Parathyroid adenoma (tissue), 2 donors: ENCODE measurements at regions not wholly inside any gene's neighbourhood (a gene's known extent, or its start where the extent isn't known, plus 50 kb on each side); places are given as distances from the start of the nearest gene placed in this dataset.
A peak's percentile ranks its signal among the peaks of the same experiment; 100 is the strongest.

ENCODE experiments used
- H2AFZ ChIP-seq: fragments of 300-600 bp; sonication (generic); one replicate; pipeline ENCODE4 v1.7.0; 2017; ENCODE audit warnings: antibody characterized with exemption, mild to moderate bottlenecking
- H3K27ac ChIP-seq: fragments of 300-600 bp; sonication (generic); one replicate; pipeline ENCODE4 v1.7.0; 2017
- H3K27me3 ChIP-seq: fragments of 300-600 bp; sonication (generic); one replicate; pipeline ENCODE4 v1.7.0; 2017; ENCODE audit warnings: low read length; ENCODE audit not compliant: control insufficient read depth, insufficient read depth
- H3K36me3 ChIP-seq: fragments of 300-600 bp; sonication (generic); one replicate; pipeline ENCODE4 v1.7.0; 2017; ENCODE audit warnings: low read length; ENCODE audit not compliant: control insufficient read depth, insufficient read depth
- H3K4me1 ChIP-seq: fragments of 300-600 bp; sonication (generic); one replicate; pipeline ENCODE4 v1.7.0; 2017; ENCODE audit warnings: control low read depth
- H3K4me2 ChIP-seq: fragments of 300-600 bp; sonication (generic); one replicate; pipeline ENCODE4 v1.7.0; 2017; ENCODE audit warnings: low read length
- H3K4me3 ChIP-seq: fragments of 300-600 bp; sonication (generic); one replicate; pipeline ENCODE4 v1.7.0; 2017; ENCODE audit warnings: low read depth, low read length
- H3K79me2 ChIP-seq: fragments of 300-600 bp; sonication (generic); one replicate; pipeline ENCODE4 v1.7.0; 2017; ENCODE audit warnings: control low read depth
- H3K9ac ChIP-seq: fragments of 300-600 bp; sonication (generic); one replicate; pipeline ENCODE4 v1.7.0; 2017; ENCODE audit warnings: mild to moderate bottlenecking
- H3K9me3 ChIP-seq: fragments of 300-600 bp; sonication (generic); one replicate; pipeline ENCODE4 v1.7.0; 2017; ENCODE audit warnings: low read length; ENCODE audit not compliant: control insufficient read depth
- TF ChIP-seq, protein P1 (sequence below): fragments of 300-600 bp; sonication (generic); IDR thresholded peaks from one replicate; pipeline ENCODE4 v1.7.0; 2017; ENCODE audit warnings: antibody characterized with exemption, mild to moderate bottlenecking
- donor health status: primary hyperparathyroidism.

DNA sequence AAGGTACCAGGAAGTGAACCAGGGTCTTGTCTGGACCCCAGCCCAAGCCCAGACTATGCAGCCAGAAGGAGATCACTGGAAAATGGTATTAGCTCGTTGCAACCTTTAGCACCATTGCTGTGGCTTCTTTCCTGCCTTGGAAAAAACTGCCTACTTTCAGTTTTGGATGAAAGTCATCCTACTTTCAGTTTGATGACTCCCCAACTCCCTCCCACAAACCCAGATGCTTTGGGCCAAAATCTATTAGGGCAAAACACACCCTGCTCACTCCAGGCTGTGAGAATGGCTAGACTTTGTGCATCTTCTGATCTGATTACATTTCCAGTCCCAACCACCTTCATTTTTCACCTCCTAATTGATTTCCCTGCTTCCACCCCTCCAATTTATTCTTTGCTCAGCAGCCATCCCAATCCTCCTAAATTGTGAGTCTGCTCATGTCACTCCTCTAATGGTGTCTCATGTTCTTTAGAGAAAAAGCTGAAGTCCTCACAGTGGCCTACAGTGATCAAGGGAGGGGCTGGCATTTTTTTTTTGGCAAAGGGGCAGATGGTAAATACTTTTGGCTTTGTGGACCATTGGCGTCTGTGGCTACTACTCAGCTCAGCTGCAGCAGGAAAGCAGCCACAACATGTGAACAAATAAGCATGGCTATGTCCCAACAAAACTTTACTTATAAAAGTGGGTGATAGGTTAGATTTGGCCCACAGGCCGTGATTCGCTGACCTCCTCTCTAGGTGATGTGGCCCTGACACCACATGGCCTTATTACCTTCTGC, 368.7 kb downstream of the SLC4A3 start:
- Histone ChIP-seq H3K27ac (no peak overlapping the region), H3K4me2 (no peak overlapping the region), H3K79me2 (no peaks in the 10 kb centered on the region), H3K27me3 (no peaks in the 10 kb centered on the region), H3K4me3 (no peak overlapping the region), H2AFZ (no peak overlapping the region), H3K36me3 (no peaks in the 10 kb centered on the region), H3K9me3 (no peaks in the 10 kb centered on the region), H3K9ac (no peak overlapping the region), H3K4me1 (no peaks in the 10 kb centered on the region)
- TF ChIP-seq, protein P1, sequence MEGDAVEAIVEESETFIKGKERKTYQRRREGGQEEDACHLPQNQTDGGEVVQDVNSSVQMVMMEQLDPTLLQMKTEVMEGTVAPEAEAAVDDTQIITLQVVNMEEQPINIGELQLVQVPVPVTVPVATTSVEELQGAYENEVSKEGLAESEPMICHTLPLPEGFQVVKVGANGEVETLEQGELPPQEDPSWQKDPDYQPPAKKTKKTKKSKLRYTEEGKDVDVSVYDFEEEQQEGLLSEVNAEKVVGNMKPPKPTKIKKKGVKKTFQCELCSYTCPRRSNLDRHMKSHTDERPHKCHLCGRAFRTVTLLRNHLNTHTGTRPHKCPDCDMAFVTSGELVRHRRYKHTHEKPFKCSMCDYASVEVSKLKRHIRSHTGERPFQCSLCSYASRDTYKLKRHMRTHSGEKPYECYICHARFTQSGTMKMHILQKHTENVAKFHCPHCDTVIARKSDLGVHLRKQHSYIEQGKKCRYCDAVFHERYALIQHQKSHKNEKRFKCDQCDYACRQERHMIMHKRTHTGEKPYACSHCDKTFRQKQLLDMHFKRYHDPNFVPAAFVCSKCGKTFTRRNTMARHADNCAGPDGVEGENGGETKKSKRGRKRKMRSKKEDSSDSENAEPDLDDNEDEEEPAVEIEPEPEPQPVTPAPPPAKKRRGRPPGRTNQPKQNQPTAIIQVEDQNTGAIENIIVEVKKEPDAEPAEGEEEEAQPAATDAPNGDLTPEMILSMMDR, result no peak

DNA sequence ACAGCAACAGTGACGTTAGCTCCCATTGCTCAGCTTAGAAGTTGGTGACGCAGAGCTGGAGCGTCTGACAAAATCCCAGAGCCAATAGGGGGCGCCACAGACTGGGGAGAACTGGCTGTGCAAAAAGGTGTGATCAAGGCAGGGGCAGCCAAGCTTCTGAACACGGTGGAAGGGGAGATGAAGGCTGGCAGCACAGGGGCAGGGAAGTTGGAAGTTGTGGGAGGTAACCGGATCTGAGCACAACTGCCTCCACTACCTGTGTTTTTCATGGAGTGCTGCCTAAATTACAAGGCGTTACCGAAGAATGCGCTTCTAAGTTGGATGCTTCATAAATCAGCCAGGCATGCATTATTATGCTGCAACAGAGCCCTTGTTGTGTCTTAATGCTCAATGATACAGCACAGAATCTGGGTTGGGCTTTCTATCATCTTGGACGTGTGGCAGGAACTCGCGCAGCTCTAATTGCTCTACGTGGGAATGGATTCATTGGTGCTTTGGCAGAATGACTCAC, 370.0 kb downstream of the SLC4A3 start:
- Histone ChIP-seq H3K9ac (no peak overlapping the region), H3K27me3 (no peaks in the 10 kb centered on the region), H3K36me3 (no peaks in the 10 kb centered on the region), H3K27ac (no peak overlapping the region), H3K9me3 (no peaks in the 10 kb centered on the region), H3K4me1 (no peaks in the 10 kb centered on the region), H3K4me2 (no peak overlapping the region), H3K4me3 (no peak overlapping the region), H3K79me2 (no peaks in the 10 kb centered on the region), H2AFZ (no peak overlapping the region)
- TF ChIP-seq, protein P1, result peak; percentile 20

DNA sequence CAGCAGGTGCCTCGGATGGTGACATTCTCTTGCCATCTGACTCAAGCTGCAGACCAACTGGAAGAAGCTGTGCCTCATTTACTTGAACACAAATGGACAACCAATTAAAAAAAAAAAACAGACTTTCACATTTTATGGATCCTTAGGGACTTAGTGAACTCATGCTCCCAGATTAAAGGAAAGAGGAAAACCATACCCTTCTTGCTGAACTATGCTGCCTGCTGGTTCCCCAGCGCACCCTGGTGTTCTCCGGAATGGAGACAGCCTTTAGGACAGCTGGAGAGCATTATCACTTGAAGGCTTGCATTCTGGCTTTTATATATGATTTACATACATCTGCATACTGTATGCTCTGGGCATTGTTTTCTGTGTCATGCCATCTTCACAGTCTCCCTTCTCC, 370.7 kb downstream of the SLC4A3 start:
- H3K9ac ChIP-seq, result no peak overlapping the region
- TF ChIP-seq, protein P1, result no peak
- no peaks in the 10 kb centered on the region for H3K36me3 ChIP-seq
- no peaks in the 10 kb centered on the region for H3K4me1 ChIP-seq
- H3K79me2 ChIP-seq, result no peaks in the 10 kb centered on the region
- no peak overlapping the region for H3K27ac ChIP-seq
- H3K27me3 ChIP-seq, result no peaks in the 10 kb centered on the region
- no peak overlapping the region for H3K4me3 ChIP-seq
- H3K9me3 ChIP-seq, result no peaks in the 10 kb centered on the region
- H3K4me2 ChIP-seq, result no peak overlapping the region
- H2AFZ ChIP-seq, result no peak overlapping the region

DNA sequence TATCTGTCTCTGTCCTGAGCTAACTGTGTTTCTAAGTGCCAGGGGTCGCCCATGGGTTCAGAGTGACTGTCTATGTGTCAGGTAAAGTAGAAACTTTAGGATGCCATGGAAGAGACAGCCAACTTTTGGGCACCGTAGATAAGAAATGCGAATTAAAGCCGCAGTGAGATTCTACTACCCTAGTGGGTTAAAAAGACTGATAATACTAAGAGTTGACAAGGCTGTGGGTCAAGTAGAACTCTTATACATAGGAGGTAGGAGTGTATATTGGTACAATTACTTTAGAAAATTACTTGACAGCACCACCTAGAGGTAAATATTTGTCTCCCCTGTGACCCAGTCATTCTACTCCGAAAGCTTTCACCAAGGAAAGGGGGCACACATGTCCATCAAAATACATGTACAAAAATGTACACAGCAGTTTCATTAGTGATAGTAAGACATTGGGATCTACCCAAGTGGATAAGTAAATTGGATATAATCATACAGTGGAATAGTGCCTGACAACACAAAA, 371.3 kb downstream of the SLC4A3 start:
- H2AFZ ChIP-seq, result no peak overlapping the region

More for the DNA sequence above, 371.3 kb downstream of the SLC4A3 start:
- no peaks in the 10 kb centered on the region for H3K4me1 ChIP-seq
- no peak overlapping the region for H3K27ac ChIP-seq
- H3K36me3 ChIP-seq, result no peaks in the 10 kb centered on the region
- H3K4me3 ChIP-seq, result no peak overlapping the region
- H3K79me2 ChIP-seq, result no peaks in the 10 kb centered on the region
- no peak overlapping the region for H3K9ac ChIP-seq
- H3K27me3 ChIP-seq, result no peaks in the 10 kb centered on the region
- TF ChIP-seq, protein P1, result no peak
- no peaks in the 10 kb centered on the region for H3K9me3 ChIP-seq
- no peak overlapping the region for H3K4me2 ChIP-seq
